GM12874 (cell line): ENCODE measurements at regions not wholly inside any gene's neighbourhood (a gene's known extent, or its start where the extent isn't known, plus 50 kb on each side); places are given as distances from the start of the nearest gene placed in this dataset.

Experiments
- CTCF ChIP-seq: IDR thresholded peaks from 2 replicates; pipeline ENCODE4 v1.5.1; 2011; ENCODE audit warnings: low read depth, mild to moderate bottlenecking, control low read depth, low read length, moderate library complexity; ENCODE audit not compliant: insufficient read depth

- no peak for TF ChIP-seq CTCF
These were observed 126.5 kb downstream of the CHIC2 start for GRCh38 chr4:53937918-53938317.

GRCh38 chr4:53937327-53937726, 127.1 kb downstream of the CHIC2 start:
- TF ChIP-seq CTCF = no peak

- no peak for TF ChIP-seq CTCF
These were observed 128.6 kb downstream of the CHIC2 start for GRCh38 chr4:53935780-53936179.

- TF ChIP-seq CTCF = no peak
These were observed 131.4 kb downstream of the CHIC2 start for GRCh38 chr4:53932796-53933610.

- no peak for TF ChIP-seq CTCF
These were observed 132.9 kb downstream of the CHIC2 start for GRCh38 chr4:53931461-53931961.

- peak; percentile 55 for TF ChIP-seq CTCF
These were observed 134.2 kb downstream of the CHIC2 start for GRCh38 chr4:53929955-53930798.

GRCh38 chr4:53929311-53929710, 135.1 kb downstream of the CHIC2 start:
- no peak for TF ChIP-seq CTCF
